MM.1S (cell line): ENCODE measurements at regions not wholly inside any gene's neighbourhood (a gene's known extent, or its start where the extent isn't known, plus 50 kb on each side); places are given as distances from the start of the nearest gene placed in this dataset.

Experiments
- DNase-seq: peaks from one replicate; pipeline ENCODE4 v3.0.0-alpha.2; 2015
- H2AFZ ChIP-seq: fragments of 300-600 bp; sonication (generic); 2 replicates; pipeline ENCODE4 v1.6.0; 2016; ENCODE audit warnings: antibody characterized with exemption, low read length
- H3F3A ChIP-seq: fragments of 300-600 bp; sonication (generic); 2 replicates; pipeline ENCODE4 v1.6.1; 2016; ENCODE audit warnings: mild to moderate bottlenecking, antibody characterized with exemption, low read length, moderate library complexity, mixed read lengths; ENCODE audit not compliant: insufficient read depth
- H3K27ac ChIP-seq: fragments of 300-600 bp; sonication (generic); 2 replicates; pipeline ENCODE4 v1.5.1; 2016; ENCODE audit warnings: mild to moderate bottlenecking, low read length
- H3K27me3 ChIP-seq: fragments of 300-600 bp; sonication (generic); replicated peaks from 2 replicates; pipeline ENCODE4 v1.6.0; 2016; ENCODE audit warnings: low read length; ENCODE audit not compliant: insufficient read depth
- H3K36me3 ChIP-seq: fragments of 300-600 bp; sonication (generic); replicated peaks from 2 replicates; pipeline ENCODE4 v1.6.1; 2016; ENCODE audit warnings: mild to moderate bottlenecking, low read length, mixed read lengths; ENCODE audit not compliant: insufficient read depth
- H3K4me1 ChIP-seq: fragments of 300-600 bp; sonication (generic); 2 replicates; pipeline ENCODE4 v1.6.1; 2016; ENCODE audit warnings: low read length, mixed read lengths
- H3K4me2 ChIP-seq: fragments of 300-600 bp; sonication (generic); 2 replicates; pipeline ENCODE4 v1.6.0; 2016; ENCODE audit warnings: low read depth, low read length
- H3K4me3 ChIP-seq: fragments of 300-600 bp; sonication (generic); 2 replicates; pipeline ENCODE4 v1.5.1; 2016; ENCODE audit warnings: low read length, mixed read lengths
- H3K79me2 ChIP-seq: fragments of 300-600 bp; sonication (generic); 2 replicates; pipeline ENCODE4 v1.6.1; 2016; ENCODE audit warnings: mixed run types, low read length, mixed read lengths
- H3K9ac ChIP-seq: fragments of 300-600 bp; sonication (generic); 2 replicates; pipeline ENCODE4 v1.6.1; 2016; ENCODE audit warnings: low read length, mixed read lengths
- H3K9me2 ChIP-seq: fragments of 300-600 bp; sonication (generic); replicated peaks from 2 replicates; pipeline ENCODE4 v1.6.1; 2016; ENCODE audit warnings: mild to moderate bottlenecking, low read length, mixed read lengths; ENCODE audit not compliant: insufficient read depth
- H3K9me3 ChIP-seq: fragments of 300-600 bp; sonication (generic); replicated peaks from 2 replicates; pipeline ENCODE4 v1.6.1; 2016; ENCODE audit warnings: mild to moderate bottlenecking, low read length, mixed read lengths; ENCODE audit not compliant: insufficient read depth
- H4K20me1 ChIP-seq: fragments of 300-600 bp; sonication (generic); 2 replicates; pipeline ENCODE4 v1.6.1; 2016; ENCODE audit warnings: mild to moderate bottlenecking, low read length, moderate library complexity, mixed read lengths; ENCODE audit not compliant: insufficient read depth
- CTCF ChIP-seq: fragments of 300-600 bp; sonication (generic); IDR thresholded peaks from 2 replicates; pipeline ENCODE4 v1.5.1; 2016; ENCODE audit warnings: antibody characterized with exemption, low read length, mixed read lengths
- EZH2 ChIP-seq: fragments of 300-600 bp; sonication (generic); optimal IDR thresholded peaks from 2 replicates; pipeline ENCODE3; 2017; ENCODE audit warnings: low read depth, mild to moderate bottlenecking, antibody characterized with exemption, low read length, mixed read lengths
- EZH2phosphoT487 ChIP-seq: fragments of 300-600 bp; sonication (generic); IDR thresholded peaks from 2 replicates; pipeline ENCODE4 v1.6.1; 2018; ENCODE audit warnings: antibody characterized with exemption, low read length

- Histone ChIP-seq H3K4me3 (no peak overlapping the region), H3K9ac (no peak overlapping the region), H4K20me1 (no peaks in the 10 kb centered on the region), H3K27ac (no peak overlapping the region), H3K9me3 (no peaks in the 10 kb centered on the region), H3K36me3 (no peaks in the 10 kb centered on the region), H3K79me2 (no peaks in the 10 kb centered on the region), H3F3A (no peaks in the 10 kb centered on the region), H2AFZ (no peak overlapping the region), H3K4me2 (no peak overlapping the region), H3K4me1 (no peaks in the 10 kb centered on the region), H3K9me2 (no peaks in the 10 kb centered on the region), H3K27me3 (no peaks in the 10 kb centered on the region)
- DNase-seq = no peak
- TF ChIP-seq EZH2phosphoT487 (no peak), CTCF (no peak), EZH2 (no peak)
Observed at GRCh38 chr6:166760288-166760687, 133.2 kb upstream of the RPS6KA2 start.

- H3K9me3 ChIP-seq = no peaks in the 10 kb centered on the region
- H2AFZ ChIP-seq = no peak overlapping the region
- no peaks in the 10 kb centered on the region for H3K4me1 ChIP-seq
- no peaks in the 10 kb centered on the region for H3K79me2 ChIP-seq
- no peaks in the 10 kb centered on the region for H3K36me3 ChIP-seq
- no peak overlapping the region for H3K9ac ChIP-seq
- no peak for DNase-seq
- no peak overlapping the region for H3K4me3 ChIP-seq
- H3K4me2 ChIP-seq = no peak overlapping the region
- no peaks in the 10 kb centered on the region for H3K27me3 ChIP-seq
- H3K9me2 ChIP-seq = no peaks in the 10 kb centered on the region
- no peaks in the 10 kb centered on the region for H3F3A ChIP-seq
- H3K27ac ChIP-seq = no peak overlapping the region
- H4K20me1 ChIP-seq = no peaks in the 10 kb centered on the region
- TF ChIP-seq EZH2phosphoT487 (no peak), CTCF (no peak), EZH2 (no peak)
Observed at GRCh38 chr6:166758136-166758704, 131.2 kb upstream of the RPS6KA2 start.

DNA sequence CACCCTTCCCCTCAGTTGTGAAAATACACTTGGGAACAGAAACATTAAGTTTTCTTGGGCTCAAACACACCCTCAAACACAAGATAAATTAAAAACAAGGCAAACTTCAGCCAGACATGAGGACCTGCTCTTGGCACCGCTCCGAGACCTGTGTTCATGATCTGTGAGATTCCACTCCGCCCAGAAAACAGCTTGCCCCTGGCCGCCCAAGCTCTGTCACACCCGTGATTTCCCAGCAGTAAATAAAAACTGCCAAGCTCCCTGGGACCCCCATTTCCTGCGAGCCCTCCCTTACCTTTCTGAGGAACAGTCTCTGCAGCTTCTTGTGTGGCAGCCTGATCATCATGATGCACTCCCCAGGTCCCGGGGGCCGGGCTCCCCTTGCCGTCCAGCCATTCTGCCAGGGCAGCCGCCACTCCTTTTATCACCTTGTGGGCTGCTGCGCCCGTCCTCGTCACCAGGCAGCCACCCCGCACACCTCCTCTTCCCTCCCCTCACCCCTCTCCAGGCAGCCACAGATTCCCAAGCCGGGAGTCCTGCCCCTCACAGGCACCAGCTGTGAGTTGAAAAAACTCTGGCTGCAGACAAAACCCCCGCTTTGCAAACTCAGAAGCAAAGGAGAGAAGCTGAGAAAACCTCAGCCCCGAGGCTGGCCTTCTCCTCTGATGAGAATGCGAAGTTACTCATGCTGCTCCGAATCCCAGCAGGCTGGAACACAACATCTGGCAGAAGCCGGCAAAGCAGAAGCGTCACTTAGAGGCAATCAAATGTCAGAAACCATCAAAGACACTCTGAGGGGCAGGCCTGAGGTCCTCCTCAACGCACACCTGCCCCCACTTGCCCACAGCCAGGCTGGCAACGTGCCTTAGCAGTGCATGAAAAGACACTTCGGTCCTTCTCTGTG lies 130.4 kb upstream of the RPS6KA2 start:
- no peaks in the 10 kb centered on the region for H3K4me1 ChIP-seq
- no peaks in the 10 kb centered on the region for H4K20me1 ChIP-seq
- H3K79me2 ChIP-seq = no peaks in the 10 kb centered on the region
- TF ChIP-seq EZH2phosphoT487 (no peak), EZH2 (no peak), CTCF (no peak)
- no peak overlapping the region for H3K4me3 ChIP-seq
- H2AFZ ChIP-seq = no peak overlapping the region
- H3K4me2 ChIP-seq = no peak overlapping the region
- no peak overlapping the region for H3K27ac ChIP-seq
- H3K9ac ChIP-seq = no peak overlapping the region
- DNase-seq = no peak
- H3K9me2 ChIP-seq = no peaks in the 10 kb centered on the region
- no peaks in the 10 kb centered on the region for H3K27me3 ChIP-seq
- H3K9me3 ChIP-seq = no peaks in the 10 kb centered on the region
- no peaks in the 10 kb centered on the region for H3F3A ChIP-seq
- no peaks in the 10 kb centered on the region for H3K36me3 ChIP-seq
